ACHN (cell line): ENCODE measurements at regions not wholly inside any gene's neighbourhood (a gene's known extent, or its start where the extent isn't known, plus 50 kb on each side); places are given as distances from the start of the nearest gene placed in this dataset.

Experiments
- DNase-seq: peaks from one replicate; pipeline ENCODE4 v3.0.0-alpha.2; 2015
- in situ Hi-C: cut with HindIII; loops from 2 replicates; pipeline ENCODE4 v1.10.0; 2017; ENCODE audit warnings: low sequenced_read_pairs, low pct_ligation_motif_present, low pct_unique_long_range_greater_than_20kb

DNA sequence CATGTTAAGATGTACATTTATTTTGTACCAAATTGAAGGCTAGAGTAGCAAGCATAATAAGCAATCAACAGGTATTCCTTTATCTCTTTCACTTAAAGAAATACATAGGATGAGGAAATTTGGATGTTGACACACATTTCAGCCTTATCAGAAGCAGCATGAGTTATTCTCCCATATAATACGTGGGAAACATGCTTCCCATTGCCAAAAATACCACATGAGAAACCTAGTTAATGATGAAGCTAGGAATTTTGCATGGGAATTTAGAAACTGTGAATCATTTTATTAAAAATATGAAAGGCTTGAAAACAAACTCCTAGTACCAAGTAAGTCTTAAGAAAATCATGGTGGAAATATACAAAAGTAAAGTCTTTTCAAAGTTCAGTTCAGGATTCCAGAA, 751.8 kb downstream of the TSN start:
- in situ Hi-C loops: no loop called here

DNA sequence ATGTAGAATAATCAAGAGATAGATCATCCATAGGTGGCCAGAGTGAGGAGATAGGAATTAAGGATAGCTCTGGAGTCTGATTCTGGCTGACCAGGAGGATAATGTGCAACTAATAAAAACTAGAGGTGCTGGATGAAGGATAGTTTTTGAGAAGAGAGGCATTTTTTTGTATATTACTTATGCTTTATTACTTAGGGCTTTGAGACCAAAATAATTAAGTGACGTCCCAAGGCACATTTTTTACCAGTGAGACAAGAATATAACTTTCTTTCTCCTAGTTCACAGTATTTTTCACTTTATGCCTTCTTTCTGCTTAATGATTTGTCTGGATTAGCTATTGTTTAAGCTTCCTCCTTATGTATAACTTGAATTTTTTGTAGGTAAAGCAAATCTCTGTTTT, 756.6 kb downstream of the TSN start:
- DNase-seq: no peak
- in situ Hi-C loops: no loop called here

More for the DNA sequence above, 751.8 kb downstream of the TSN start:
- DNase-seq: no peak

DNA sequence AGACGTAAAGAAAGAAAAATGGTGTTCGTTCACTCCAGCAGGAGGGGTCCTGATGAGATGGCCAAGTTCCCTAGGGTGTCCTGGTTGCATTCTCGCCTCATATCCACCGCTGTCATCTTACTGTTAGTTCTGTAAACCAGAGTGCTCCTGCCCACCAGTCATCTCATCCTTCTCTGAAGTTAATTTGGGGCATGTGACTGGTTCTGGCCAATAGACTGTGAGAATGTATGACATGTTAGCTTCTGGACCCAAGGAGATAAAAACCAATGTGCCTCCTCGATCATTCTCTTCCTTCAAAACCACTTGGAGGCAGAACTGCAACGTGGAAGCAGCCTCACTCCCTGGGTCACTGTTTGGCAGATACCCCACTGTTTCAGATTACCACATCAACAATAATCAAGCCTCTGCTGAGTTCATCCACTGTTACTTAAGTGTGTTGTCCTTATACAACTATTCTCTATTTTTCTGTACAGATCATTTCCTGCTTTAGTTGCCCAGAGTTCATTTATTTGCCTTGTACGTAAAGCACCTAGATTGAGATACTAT, 759.1 kb downstream of the TSN start:
- DNase-seq: no peak
- in situ Hi-C loops: no loop called here

DNA sequence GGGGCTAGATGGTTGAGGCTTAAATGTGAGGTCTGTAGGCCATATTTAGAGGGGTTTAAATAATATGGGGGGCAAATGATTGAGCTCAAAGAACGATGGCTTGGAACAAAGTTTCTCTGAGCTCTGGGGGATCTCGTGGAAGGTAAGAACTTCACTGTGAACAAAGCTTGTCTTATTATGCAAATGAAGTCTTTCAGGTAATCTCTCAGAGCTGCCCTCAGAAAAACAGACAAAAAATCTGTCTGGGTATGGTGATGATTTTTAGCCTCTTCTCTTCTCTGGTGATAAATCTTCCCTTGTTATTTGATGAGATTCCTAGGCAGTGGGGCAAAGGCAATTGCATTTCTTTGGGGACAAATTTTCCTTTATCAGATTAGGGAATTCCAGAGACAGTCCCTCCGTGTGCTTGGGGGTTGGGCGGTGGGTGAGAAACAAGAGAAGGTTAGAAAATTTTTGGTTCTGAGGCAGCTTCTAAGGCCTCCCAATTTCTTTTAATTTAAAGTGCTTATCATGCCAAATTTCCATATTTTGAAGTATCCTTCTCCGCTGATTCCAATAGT, 760.4 kb downstream of the TSN start:
- DNase-seq: no peak
- in situ Hi-C loops: no loop called here

DNA sequence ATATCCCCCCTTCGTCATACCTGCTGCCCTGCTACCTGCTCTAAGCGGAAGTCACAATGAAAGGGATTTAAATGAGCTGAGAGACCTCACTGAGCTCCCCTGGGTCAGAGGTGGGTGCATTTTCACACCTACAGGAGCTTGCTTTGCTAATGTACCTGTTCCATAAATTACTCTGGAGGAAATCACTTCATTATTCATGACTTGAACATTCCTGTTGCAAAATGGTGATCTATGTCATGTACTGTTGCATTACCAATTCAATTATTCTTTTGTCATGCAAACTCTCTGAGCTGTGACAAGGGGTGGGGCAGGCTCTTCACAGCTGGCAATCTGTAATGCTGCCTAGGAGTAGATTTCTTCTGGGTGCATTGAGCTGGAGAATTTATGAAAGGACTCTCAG, 761.3 kb downstream of the TSN start:
- in situ Hi-C loops: no loop called here
- DNase-seq: no peak

DNA sequence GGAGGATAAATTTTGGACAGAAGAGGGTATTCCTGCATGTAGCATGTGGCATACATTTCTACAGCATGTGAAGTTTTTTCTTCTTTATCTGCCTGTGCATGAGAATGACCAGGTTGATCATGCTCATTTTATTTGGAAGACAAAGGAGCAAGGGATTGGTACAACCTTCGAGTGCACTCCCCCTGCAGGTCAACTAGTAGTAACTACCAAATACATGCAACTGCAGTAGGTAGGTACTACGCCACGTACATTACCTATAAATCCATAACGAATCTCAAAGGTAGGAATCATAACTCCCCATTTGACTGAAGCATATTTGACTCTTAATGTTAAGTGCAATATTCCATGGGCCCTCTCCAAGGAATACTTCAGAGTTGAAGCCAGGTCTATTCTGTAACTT, 763.9 kb downstream of the TSN start:
- DNase-seq: peak; percentile 35
- in situ Hi-C loops: no loop called here

DNA sequence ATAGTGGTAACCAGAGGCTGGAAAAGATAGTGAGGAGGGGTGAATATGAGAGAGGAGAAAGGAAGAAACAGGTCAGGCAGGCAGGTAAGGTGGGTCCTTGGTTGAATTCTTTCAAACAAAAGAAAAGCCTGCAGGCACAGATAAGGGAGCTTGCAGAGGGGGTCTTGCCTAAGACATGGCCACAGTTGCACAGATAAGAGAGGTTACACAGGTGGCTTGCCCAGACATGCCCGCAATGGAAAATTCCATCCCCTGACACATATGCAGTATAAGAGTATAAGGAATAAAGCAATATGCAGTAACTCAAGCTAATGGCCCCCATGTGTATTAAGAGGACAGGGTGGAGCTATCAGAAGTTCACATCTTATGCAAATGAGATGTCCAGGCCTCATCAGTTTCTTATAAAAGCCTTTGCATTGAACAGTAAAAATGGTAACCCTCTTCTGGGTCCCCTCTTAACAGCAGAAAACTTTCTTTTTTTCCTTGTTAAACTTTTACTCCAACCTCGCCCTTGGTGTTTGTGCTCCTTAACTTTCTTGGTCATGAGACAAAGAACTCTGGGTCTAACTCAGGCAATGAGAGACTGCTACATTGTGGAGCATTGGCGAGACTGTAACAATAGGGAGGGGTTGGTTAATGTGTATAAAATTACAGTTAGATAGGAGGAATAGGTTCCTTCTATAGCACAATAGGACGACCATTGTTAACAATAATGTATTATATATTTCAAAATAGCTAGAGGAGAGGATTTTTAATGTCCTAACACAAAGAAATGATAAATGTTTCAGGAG, 764.6 kb downstream of the TSN start:
- DNase-seq: no peak
- in situ Hi-C loops: no loop called here

DNA sequence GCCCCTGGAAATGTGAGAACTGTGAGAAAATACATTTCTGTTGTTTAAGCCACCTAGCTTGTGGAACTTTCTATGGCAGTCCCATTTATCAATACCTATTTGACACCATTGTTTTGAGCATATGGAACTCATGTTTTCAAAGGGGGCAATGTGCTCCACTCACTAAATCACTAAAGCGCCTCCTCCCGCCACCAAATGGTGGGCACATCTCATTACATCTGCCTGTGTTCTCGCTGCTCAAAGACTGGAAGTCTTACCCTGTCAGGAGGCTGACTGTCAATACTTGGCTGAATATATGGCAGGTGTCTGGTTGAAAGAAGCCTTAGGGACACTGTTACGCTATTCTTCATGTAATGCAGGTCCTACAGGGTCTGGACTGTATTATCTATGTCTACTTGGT, 767.7 kb downstream of the TSN start:
- in situ Hi-C loops: no loop called here
- no peak for DNase-seq

DNA sequence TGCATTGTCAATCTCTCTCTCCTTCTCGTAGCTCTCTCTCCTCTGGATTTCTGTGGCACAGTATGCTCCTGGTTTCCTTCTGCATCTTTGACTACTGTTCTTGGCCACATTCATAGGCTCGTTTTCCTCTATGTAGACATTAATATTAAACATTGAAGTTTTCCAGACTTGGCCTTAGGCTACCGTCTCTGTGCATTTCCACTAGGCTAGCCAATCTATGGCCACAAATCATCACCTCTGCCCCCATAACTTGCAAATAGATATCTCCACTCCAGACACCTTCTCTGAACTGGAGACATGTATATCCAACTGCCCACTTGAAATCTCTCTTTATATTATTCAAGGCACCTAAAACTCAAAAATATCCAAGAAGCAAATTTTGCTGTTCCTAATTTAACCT, 768.5 kb downstream of the TSN start:
- in situ Hi-C loops: no loop called here
- DNase-seq: no peak

DNA sequence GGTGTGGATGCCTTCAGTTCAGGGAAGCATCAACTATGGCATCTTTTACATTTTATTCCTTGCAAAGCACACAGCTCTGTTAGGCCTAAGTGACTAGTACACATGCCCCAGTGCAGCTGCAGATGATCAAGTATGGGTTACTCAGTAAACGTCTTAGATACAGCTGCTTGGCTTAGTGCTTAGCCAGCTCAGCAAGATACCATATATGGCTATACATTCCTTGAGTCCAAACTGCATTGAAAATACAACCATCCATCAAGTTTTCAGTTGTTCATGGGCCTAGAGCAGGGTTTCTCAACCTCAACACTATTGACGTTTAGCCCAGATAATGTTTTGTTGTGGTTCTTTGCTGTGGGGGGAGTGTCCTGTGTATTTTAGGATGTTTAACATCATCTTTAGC, 769.9 kb downstream of the TSN start:
- in situ Hi-C loops: no loop called here

DNA sequence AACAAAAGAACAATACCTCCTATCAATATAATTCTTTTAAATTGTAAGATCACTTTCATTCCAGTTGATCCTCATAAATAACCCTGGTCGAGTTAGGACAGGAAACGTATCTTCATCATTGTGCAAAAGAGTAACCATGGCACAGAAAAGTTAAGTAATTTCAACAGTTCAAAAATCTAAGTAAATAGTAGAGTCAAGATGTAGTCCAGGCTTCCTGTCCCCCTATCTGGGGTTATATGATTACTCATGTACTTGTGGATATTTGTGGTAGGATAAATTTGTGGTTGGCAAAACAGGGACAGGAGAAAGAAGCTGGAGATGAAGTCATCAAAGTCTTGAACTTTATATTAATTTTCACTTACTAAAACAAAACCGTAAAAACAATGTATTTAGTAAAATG, 772.6 kb downstream of the TSN start:
- in situ Hi-C loops: no loop called here
- DNase-seq: no peak

More for the DNA sequence above, 769.9 kb downstream of the TSN start:
- no peak for DNase-seq

DNA sequence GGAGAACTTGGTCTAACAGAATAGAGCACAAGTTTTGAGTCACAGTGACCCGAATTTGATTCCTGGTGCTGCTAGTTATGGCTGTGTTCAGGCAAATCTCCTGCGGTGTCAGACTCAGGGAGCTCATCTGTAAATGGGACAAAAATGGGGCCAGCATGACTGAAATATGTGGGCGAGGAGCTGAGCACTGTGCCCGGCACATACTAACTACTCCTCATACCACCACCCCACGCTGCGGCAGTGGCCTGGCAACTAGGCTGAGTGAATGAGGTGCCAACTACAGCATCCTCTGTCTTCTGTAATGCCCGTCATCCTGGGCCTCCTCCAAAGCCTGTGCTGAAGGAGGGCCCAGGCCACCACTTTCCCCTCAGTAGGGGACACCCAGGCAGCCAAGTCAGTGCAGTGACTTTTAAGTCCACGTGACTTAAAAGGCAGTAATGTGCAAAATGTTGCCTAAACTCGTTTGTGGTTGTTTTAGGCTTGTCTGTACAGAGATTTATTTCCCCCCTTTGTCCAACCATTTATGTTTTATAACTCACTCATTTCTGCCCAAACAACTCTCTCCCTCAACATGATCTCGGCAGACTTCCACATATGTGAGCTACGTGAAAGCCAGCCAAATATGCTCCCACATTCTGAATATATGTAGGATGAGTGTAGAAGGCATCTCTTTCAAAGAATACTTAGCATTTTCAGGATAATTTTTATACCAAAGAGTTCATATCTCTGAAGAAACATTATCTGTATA, 773.7 kb downstream of the TSN start:
- no peak for DNase-seq
- in situ Hi-C loops: no loop called here

DNA sequence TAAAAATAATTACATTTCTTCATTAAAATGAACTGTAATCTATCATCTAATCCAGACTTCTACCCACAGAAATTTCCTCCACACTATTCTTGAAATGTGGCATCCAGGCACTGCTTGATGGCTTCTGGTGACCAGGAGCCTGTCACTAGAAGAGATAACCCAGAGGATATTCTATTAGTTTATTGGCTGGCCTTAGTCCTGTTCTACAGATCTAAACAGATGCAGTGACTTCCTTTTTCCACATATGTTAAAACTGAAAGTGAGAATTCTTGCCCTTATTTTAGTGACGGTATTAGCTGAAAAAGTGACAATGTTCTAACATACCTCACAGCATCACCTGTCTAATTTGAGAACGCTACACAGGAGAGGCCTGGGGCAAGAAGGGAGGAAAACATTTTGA, 775.4 kb downstream of the TSN start:
- in situ Hi-C loops: no loop called here
- no peak for DNase-seq

DNA sequence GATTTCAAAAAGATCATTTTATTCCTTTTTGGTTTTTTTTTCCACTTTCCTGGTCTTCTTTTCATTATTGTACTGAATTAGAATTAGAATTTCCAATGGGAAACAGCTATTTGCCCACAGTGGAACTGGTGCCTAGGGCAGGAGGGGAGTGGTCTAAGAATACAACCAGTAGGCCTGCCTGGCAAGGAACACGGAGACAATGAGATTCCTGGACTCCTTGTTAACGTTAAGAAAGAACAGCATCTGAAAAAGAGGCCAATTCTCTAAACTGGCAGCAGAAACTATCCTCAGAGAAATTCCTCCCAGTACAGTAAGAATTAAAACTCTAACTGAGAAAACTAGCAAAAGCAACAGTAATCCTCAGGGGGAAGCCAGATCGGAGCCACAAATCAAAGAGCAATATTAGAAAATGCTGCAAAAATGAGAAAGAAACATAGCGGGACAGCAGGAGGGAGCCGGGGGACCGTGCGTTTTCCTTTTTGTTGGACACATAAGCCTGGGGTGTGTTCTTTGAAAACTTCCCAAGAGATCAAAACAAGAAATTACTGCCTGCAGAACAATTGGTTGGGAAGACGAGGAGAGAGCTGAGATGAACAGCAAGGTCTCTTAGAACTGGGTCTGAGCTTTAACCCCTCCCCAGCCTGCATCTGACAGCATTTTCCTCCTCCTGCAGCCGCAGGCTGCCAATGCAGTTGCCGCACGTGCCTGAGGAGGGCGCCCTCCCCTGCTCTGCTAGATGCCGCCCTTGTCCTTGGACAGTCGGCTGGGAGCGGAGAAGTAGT, 776.0 kb downstream of the TSN start:
- in situ Hi-C loops: no loop called here
- no peak for DNase-seq

DNA sequence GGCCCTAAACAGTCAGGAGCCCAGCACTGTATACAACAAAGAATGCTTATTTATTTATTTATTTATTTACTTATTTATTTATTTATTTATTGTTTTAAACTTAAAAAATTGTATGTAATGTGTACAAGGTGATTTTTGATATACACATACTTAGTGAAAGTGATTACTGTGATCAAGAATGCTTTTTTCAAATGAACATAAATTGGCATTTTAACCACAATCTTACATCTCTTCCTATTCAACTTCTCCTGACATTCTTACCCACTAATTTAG, 776.6 kb downstream of the TSN start:
- in situ Hi-C loops: no loop called here
- no peak for DNase-seq

DNA sequence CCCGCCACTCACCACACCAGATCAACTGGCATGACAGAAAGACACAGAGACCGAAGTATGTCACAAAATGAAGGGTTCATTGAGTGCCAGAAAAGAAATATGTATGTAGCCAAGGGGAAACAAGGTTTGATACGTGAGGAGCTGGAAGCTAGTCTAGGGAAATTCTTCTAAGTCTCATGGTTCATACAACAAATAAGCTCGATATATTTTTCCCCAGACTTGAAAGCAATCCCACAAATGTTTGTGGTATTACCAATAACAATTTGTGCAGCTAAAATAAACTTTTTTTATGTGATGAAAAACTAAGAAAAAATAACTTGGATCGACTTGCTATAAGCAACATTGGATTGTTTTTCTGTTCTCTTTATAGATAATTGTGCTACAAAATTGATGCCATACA, 777.0 kb downstream of the TSN start:
- no peak for DNase-seq
- in situ Hi-C loops: no loop called here

DNA sequence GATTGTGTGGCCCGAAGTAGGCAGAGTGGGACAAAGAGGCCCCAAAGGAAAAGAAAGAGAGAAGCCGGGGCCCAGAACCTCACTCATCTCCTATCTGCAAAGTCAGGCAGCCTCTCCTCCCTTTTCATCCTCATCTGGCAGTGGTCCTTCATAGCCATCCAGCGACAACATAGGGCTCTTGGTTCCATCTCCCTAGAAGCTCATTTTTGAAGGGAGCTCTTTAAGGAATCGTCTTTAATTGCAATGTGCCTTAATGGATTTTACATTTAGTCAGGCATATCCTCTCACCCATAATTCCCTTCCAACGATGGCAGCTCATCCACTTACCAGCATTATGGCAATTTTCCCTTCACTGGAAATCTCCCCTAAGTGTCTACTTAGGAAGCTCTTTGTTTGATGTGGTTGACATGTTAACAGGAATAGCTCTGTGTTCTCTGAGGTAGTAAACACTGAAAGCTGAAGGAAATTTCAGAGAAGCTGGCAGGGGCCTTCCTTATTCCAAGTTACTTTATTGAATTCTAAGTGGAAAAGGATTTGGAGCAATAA, 780.6 kb downstream of the TSN start:
- in situ Hi-C loops: no loop called here
- no peak for DNase-seq

DNA sequence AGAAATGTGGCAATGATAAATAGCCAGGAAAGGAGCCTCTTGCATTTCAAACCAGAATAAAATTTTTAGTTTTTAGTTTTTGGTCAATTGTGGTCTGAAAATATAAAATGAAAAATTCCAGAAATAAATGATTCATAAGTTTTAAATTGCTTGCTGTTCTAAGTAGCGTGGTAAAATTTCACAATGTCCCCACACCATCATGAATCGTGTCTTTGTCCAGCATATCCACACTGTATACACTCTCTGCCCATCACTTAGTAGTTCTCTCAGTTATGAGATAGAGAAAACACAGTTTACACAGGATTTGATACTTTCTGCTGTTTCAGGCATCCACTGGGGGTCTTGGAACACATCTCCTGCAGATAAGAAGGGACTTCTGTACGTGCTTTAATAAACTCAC, 783.9 kb downstream of the TSN start:
- DNase-seq: no peak
- in situ Hi-C loops: no loop called here

DNA sequence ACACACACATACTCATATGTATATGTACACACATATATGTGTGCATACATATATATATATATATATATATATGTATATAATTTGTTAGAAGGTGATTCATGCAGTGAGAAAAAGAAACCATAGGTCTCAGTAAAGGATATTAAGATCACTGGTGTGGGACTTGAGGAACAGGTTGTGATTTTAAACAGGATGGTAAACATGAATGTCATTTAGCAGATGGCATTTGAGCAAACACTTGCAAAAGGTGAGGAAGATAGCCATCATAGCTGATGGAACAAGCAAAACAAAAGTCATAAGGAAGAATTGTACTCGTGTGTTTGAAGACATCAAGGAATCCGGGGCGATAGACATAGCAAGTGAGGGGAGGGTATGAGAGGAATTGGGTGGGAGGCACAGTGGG, 784.5 kb downstream of the TSN start:
- no peak for DNase-seq
- in situ Hi-C loops: no loop called here
